Endodermal cell (in vitro differentiated cells): ENCODE measurements at regions not wholly inside any gene's neighbourhood (a gene's known extent, or its start where the extent isn't known, plus 50 kb on each side); places are given as distances from the start of the nearest gene placed in this dataset.

Experiments
- DNase-seq: peaks from one replicate; pipeline ENCODE4 v3.0.0-alpha.2; 2017
- H3K27ac ChIP-seq: 2 replicates; pipeline ENCODE4 v1.5.1; 2013; ENCODE audit warnings: mild to moderate bottlenecking, low read depth, low read length, moderate library complexity
- H3K27me3 ChIP-seq: 2 replicates; pipeline ENCODE4 v1.6.1; 2013; ENCODE audit warnings: mild to moderate bottlenecking, low read length, moderate library complexity; ENCODE audit not compliant: insufficient read depth, control insufficient read depth, poor library complexity, severe bottlenecking
- H3K36me3 ChIP-seq: 2 replicates; pipeline ENCODE4 v1.7.0; 2013; ENCODE audit warnings: mild to moderate bottlenecking, low read length, moderate library complexity; ENCODE audit not compliant: control insufficient read depth, insufficient read depth
- H3K4me1 ChIP-seq: one replicate; pipeline ENCODE4 v1.7.0; 2013; ENCODE audit warnings: low read length; ENCODE audit not compliant: control insufficient read depth, insufficient read depth
- H3K4me3 ChIP-seq: 2 replicates; pipeline ENCODE4 v1.5.1; 2013; ENCODE audit warnings: mild to moderate bottlenecking, low read length, moderate library complexity
- H3K9ac ChIP-seq: 2 replicates; pipeline ENCODE4 v1.6.1; 2013; ENCODE audit warnings: mild to moderate bottlenecking, low read length, moderate library complexity; ENCODE audit not compliant: poor library complexity, severe bottlenecking; ENCODE audit errors: extremely low read depth
- H3K9me3 ChIP-seq: 2 replicates; pipeline ENCODE4 v1.6.1; 2013; ENCODE audit warnings: mild to moderate bottlenecking, low read length, moderate library complexity; ENCODE audit not compliant: control insufficient read depth
- H3K27ac Mint-ChIP-seq: 2 replicates; pipeline ENCODE4 v1.8.0; 2020; ENCODE audit warnings: mixed read lengths
- H3K27me3 Mint-ChIP-seq: 2 replicates; pipeline ENCODE4 v1.8.0; 2021; ENCODE audit warnings: mild to moderate bottlenecking, mixed read lengths; ENCODE audit not compliant: insufficient read depth
- H3K36me3 Mint-ChIP-seq: 2 replicates; pipeline ENCODE4 v1.8.0; 2020; ENCODE audit warnings: low read depth, mixed read lengths
- H3K4me1 Mint-ChIP-seq: 2 replicates; pipeline ENCODE4 v1.8.0; 2020; ENCODE audit warnings: mixed read lengths
- H3K4me3 Mint-ChIP-seq: 2 replicates; pipeline ENCODE4 v1.8.0; 2020; ENCODE audit warnings: mild to moderate bottlenecking, moderate library complexity, mixed read lengths
- H3K9me3 Mint-ChIP-seq: 2 replicates; pipeline ENCODE4 v1.8.0; 2020; ENCODE audit warnings: mild to moderate bottlenecking, mixed read lengths
- WGBS, 2 experiments: methylation state at CpG; one replicate each; pipeline versions ENCODE4 v1.1.5 to v1.1.7; 2013; ENCODE audit warnings: missing lambda C conversion rate in 2 of 2, mixed read lengths in 1 of 2; ENCODE audit not compliant: insufficient coverage in 1 of 2, insufficient read length in 1 of 2; 5-methylcytosine and 5-hydroxymethylcytosine counted together
- TF ChIP-seq, protein P1 (sequence below): fragments of 200-600 bp; sonication (generic); conservative IDR thresholded peaks from 2 replicates; pipeline ENCODE4 v1.5.0; 2021; ENCODE audit warnings: antibody characterized with exemption, mild to moderate bottlenecking

DNA sequence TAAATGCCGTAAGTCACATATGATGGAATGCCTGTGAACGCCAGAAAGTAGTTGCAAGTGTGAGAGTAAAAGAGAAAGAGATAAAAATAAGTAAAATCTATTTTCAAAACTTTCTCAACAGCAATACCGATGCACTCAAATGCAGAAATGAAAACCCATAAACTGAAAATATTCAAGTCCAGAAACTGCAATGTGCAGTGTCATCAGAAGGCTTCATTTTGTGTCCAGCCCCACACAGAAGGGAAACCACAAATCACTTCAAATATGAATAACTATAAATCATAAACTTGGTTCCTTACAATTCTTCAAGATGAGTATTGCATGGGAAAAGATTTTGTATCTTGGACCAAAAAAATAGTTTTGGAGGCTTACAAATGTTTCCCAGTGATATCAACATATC lies 375.2 kb upstream of the ANO5 start:
- H3K36me3 ChIP-seq: no peaks in the 10 kb centered on the region
- no peak for DNase-seq
- no peak overlapping the region for H3K4me3 ChIP-seq
- no peaks in the 10 kb centered on the region for H3K4me1 ChIP-seq
- Mint-ChIP-seq H3K36me3 (peaks cover 2% of the 10 kb centered on the region), H3K27ac (no peak overlapping the region), H3K9me3 (no peaks in the 10 kb centered on the region), H3K27me3 (no peaks in the 10 kb centered on the region), H3K4me1 (peaks cover 8% of the 10 kb centered on the region), H3K4me3 (no peak overlapping the region)
- H3K27ac ChIP-seq: no peak overlapping the region
- H3K27me3 ChIP-seq: no peaks in the 10 kb centered on the region
- WGBS, 2 experiments: 83 to 90% methylated on average over 1 to 3 of the region's 3 CpGs
- H3K9me3 ChIP-seq: no peaks in the 10 kb centered on the region
- no peak overlapping the region for H3K9ac ChIP-seq
- TF ChIP-seq, protein P1, sequence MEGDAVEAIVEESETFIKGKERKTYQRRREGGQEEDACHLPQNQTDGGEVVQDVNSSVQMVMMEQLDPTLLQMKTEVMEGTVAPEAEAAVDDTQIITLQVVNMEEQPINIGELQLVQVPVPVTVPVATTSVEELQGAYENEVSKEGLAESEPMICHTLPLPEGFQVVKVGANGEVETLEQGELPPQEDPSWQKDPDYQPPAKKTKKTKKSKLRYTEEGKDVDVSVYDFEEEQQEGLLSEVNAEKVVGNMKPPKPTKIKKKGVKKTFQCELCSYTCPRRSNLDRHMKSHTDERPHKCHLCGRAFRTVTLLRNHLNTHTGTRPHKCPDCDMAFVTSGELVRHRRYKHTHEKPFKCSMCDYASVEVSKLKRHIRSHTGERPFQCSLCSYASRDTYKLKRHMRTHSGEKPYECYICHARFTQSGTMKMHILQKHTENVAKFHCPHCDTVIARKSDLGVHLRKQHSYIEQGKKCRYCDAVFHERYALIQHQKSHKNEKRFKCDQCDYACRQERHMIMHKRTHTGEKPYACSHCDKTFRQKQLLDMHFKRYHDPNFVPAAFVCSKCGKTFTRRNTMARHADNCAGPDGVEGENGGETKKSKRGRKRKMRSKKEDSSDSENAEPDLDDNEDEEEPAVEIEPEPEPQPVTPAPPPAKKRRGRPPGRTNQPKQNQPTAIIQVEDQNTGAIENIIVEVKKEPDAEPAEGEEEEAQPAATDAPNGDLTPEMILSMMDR: no peak

- Histone ChIP-seq H3K4me1 (no peaks in the 10 kb centered on the region), H3K9me3 (no peaks in the 10 kb centered on the region), H3K27me3 (no peaks in the 10 kb centered on the region), H3K4me3 (no peak overlapping the region), H3K36me3 (no peaks in the 10 kb centered on the region), H3K27ac (no peak overlapping the region), H3K9ac (no peak overlapping the region)
- Mint-ChIP-seq H3K4me1 (peaks cover 8% of the 10 kb centered on the region), H3K4me3 (no peak overlapping the region), H3K27me3 (no peaks in the 10 kb centered on the region), H3K27ac (no peak overlapping the region), H3K9me3 (no peaks in the 10 kb centered on the region), H3K36me3 (no peaks in the 10 kb centered on the region)
- TF ChIP-seq, protein P1: no peak
- DNase-seq: no peak
Observed at GRCh38 chr11:21820176-21820575, 372.7 kb upstream of the ANO5 start.

DNA sequence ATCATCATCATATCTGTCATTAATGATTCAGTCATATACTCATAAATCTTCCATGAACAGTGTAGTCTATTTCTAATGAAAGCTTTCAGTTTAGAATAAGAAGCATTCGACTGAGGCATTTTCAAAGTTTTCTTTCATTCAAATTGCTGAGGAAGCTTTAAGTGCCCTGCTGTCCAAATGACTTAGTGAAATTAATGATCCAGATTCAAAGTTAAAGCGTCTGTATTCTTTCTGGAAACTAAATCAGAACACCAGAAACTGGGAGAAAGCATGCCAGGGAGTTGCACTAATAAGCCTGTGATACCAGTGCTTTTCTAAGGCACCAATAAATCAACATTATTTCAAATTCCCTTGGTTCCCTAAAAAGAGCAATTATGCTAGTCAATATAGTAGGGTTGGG lies 367.8 kb upstream of the ANO5 start:
- no peaks in the 10 kb centered on the region for H3K36me3 ChIP-seq
- no peak overlapping the region for H3K4me3 ChIP-seq
- Mint-ChIP-seq H3K27ac (no peak overlapping the region), H3K4me3 (no peak overlapping the region), H3K36me3 (no peaks in the 10 kb centered on the region), H3K9me3 (no peaks in the 10 kb centered on the region), H3K4me1 (peaks cover 3% of the 10 kb centered on the region), H3K27me3 (no peaks in the 10 kb centered on the region)
- no peaks in the 10 kb centered on the region for H3K4me1 ChIP-seq
- TF ChIP-seq, protein P1: no peak
- no peak overlapping the region for H3K27ac ChIP-seq
- H3K9me3 ChIP-seq: no peaks in the 10 kb centered on the region
- no peaks in the 10 kb centered on the region for H3K27me3 ChIP-seq
- H3K9ac ChIP-seq: no peak overlapping the region
- WGBS, 2 experiments: 91 to 100% methylated on average over 1 to 2 of the region's 2 CpGs
- no peak for DNase-seq
